Trophoblast cell (in vitro differentiated cells and primary cell): ENCODE measurements at regions not wholly inside any gene's neighbourhood (a gene's known extent, or its start where the extent isn't known, plus 50 kb on each side); places are given as distances from the start of the nearest gene placed in this dataset.

Source experiments
- DNase-seq, 2 donors: peaks; one replicate each; pipeline ENCODE4 v3.0.0-alpha.2; 2016
- H2AFZ ChIP-seq: 2 replicates; pipeline ENCODE4 v1.6.1; 2013; ENCODE audit warnings: low read length, moderate library complexity, mild to moderate bottlenecking; ENCODE audit not compliant: insufficient read depth, poor library complexity
- H2AK5ac ChIP-seq: 2 replicates; pipeline ENCODE4 v1.6.1; 2013; ENCODE audit warnings: mild to moderate bottlenecking, low read length
- H2BK120ac ChIP-seq: 2 replicates; pipeline ENCODE4 v1.6.1; 2013; ENCODE audit warnings: low read length, mild to moderate bottlenecking, moderate library complexity; ENCODE audit not compliant: insufficient read depth, poor library complexity
- H2BK12ac ChIP-seq: 2 replicates; pipeline ENCODE4 v1.6.1; 2013; ENCODE audit warnings: mild to moderate bottlenecking, low read length, moderate library complexity
- H2BK5ac ChIP-seq: 2 replicates; pipeline ENCODE4 v1.6.1; 2013; ENCODE audit warnings: low read length, low read depth, moderate library complexity, mild to moderate bottlenecking; ENCODE audit not compliant: poor library complexity
- H3K14ac ChIP-seq: 2 replicates; pipeline ENCODE4 v1.6.1; 2013; ENCODE audit warnings: mild to moderate bottlenecking, low read length
- H3K18ac ChIP-seq: 2 replicates; pipeline ENCODE4 v1.6.1; 2013; ENCODE audit warnings: mild to moderate bottlenecking, low read length
- H3K23ac ChIP-seq: 2 replicates; pipeline ENCODE4 v1.6.1; 2013; ENCODE audit warnings: low read length
- H3K27ac ChIP-seq: 2 replicates; pipeline ENCODE4 v1.5.1; 2013; ENCODE audit warnings: low read depth, mild to moderate bottlenecking, inconsistent platforms, low read length, moderate library complexity
- H3K27me3 ChIP-seq: 2 replicates; pipeline ENCODE4 v1.6.1; 2013; ENCODE audit warnings: inconsistent platforms, mild to moderate bottlenecking, low read length, moderate library complexity; ENCODE audit not compliant: insufficient read depth
- H3K36me3 ChIP-seq, 2 experiments: 1 replicate in 1 of 2; 2 replicates in 1 of 2; pipeline ENCODE4 v1.6.1; 2013; ENCODE audit warnings: low read length in 2 of 2, mild to moderate bottlenecking in 2 of 2, moderate library complexity in 1 of 2; ENCODE audit not compliant: insufficient read depth in 2 of 2, control insufficient read depth in 1 of 2
- H3K4ac ChIP-seq: 2 replicates; pipeline ENCODE4 v1.6.1; 2013; ENCODE audit warnings: low read depth, mild to moderate bottlenecking, low read length, moderate library complexity
- H3K4me1 ChIP-seq, 2 experiments: 1 replicate in 1 of 2; 2 replicates in 1 of 2; pipeline ENCODE4 v1.6.1; 2013; ENCODE audit warnings: low read length in 2 of 2, mild to moderate bottlenecking in 2 of 2, moderate library complexity in 1 of 2; ENCODE audit not compliant: insufficient read depth in 2 of 2, control insufficient read depth in 1 of 2
- H3K4me2 ChIP-seq: 2 replicates; pipeline ENCODE4 v1.6.1; 2013; ENCODE audit warnings: inconsistent platforms, mild to moderate bottlenecking, low read length, moderate library complexity
- H3K4me3 ChIP-seq: 2 replicates; pipeline ENCODE4 v1.5.1; 2013; ENCODE audit warnings: mild to moderate bottlenecking, low read depth, low read length, inconsistent platforms
- H3K79me1 ChIP-seq: one replicate; pipeline ENCODE4 v1.6.1; 2013; ENCODE audit warnings: low read length
- H3K79me2 ChIP-seq: 2 replicates; pipeline ENCODE4 v1.6.1; 2013; ENCODE audit warnings: low read length, mild to moderate bottlenecking; ENCODE audit not compliant: control insufficient read depth, insufficient read depth, poor library complexity
- H3K9ac ChIP-seq: 2 replicates; pipeline ENCODE4 v1.6.1; 2013; ENCODE audit warnings: mild to moderate bottlenecking, low read length
- H3K9me3 ChIP-seq: 2 replicates; pipeline ENCODE4 v1.6.1; 2013; ENCODE audit warnings: low read depth, mild to moderate bottlenecking, control low read depth, inconsistent platforms, low read length; ENCODE audit not compliant: insufficient read depth
- H4K12ac ChIP-seq: 2 replicates; pipeline ENCODE4 v1.6.1; 2013; ENCODE audit warnings: low read depth, mild to moderate bottlenecking, low read length, moderate library complexity
- H4K8ac ChIP-seq: 2 replicates; pipeline ENCODE4 v1.6.1; 2013; ENCODE audit warnings: low read depth, mild to moderate bottlenecking, low read length, moderate library complexity
- H4K91ac ChIP-seq: one replicate; pipeline ENCODE4 v1.6.1; 2013; ENCODE audit warnings: low read depth, mild to moderate bottlenecking, low read length, moderate library complexity
- WGBS: extraction: QIAGEN DNeasy Blood & Tissue Kit; methylation state at CpG from one replicate; pipeline ENCODE4 v1.1.7; 2013; ENCODE audit warnings: missing lambda C conversion rate; ENCODE audit not compliant: insufficient read length, insufficient coverage; ENCODE audit errors: extremely low coverage; 5-methylcytosine and 5-hydroxymethylcytosine counted together

- no peak overlapping the region for H2AFZ ChIP-seq
- no peak overlapping the region for H3K4me2 ChIP-seq
- H4K8ac ChIP-seq: no peak overlapping the region
- no peaks in the 10 kb centered on the region for H3K79me2 ChIP-seq
- no peak overlapping the region for H3K23ac ChIP-seq
- H2BK5ac ChIP-seq: no peak overlapping the region
- H4K12ac ChIP-seq: no peak overlapping the region
- H3K9me3 ChIP-seq: no peaks in the 10 kb centered on the region
- DNase-seq: no peak
- no peaks in the 10 kb centered on the region for H3K27me3 ChIP-seq
- WGBS: no CpG with 5 or more reads among the region's 3 CpGs
- no peak overlapping the region for H3K14ac ChIP-seq
- H3K79me1 ChIP-seq: no peaks in the 10 kb centered on the region
- no peak overlapping the region for H3K4ac ChIP-seq
- no peak overlapping the region for H3K9ac ChIP-seq
- H3K18ac ChIP-seq: no peak overlapping the region
- no peak overlapping the region for H2BK12ac ChIP-seq
- H2AK5ac ChIP-seq: no peak overlapping the region
- H4K91ac ChIP-seq: no peak overlapping the region
- no peaks in the 10 kb centered on the region for H3K36me3 ChIP-seq
- H3K4me3 ChIP-seq: no peak overlapping the region
- H3K27ac ChIP-seq: no peak overlapping the region
- no peak overlapping the region for H2BK120ac ChIP-seq
- H3K4me1 ChIP-seq: no peaks in the 10 kb centered on the region
Observed at GRCh38 chr2:222146488-222146887, 152.3 kb downstream of the PAX3 start.

- H3K27ac ChIP-seq: no peak overlapping the region
- H4K91ac ChIP-seq: no peak overlapping the region
- H3K4me1 ChIP-seq: no peaks in the 10 kb centered on the region
- H3K9ac ChIP-seq: no peak overlapping the region
- peak; percentile 17 to 18 for DNase-seq
- no peak overlapping the region for H3K4me3 ChIP-seq
- no peak overlapping the region for H3K4me2 ChIP-seq
- no peak overlapping the region for H4K12ac ChIP-seq
- H3K14ac ChIP-seq: no peak overlapping the region
- no peak overlapping the region for H3K4ac ChIP-seq
- H3K79me1 ChIP-seq: no peaks in the 10 kb centered on the region
- H3K18ac ChIP-seq: no peak overlapping the region
- H2AK5ac ChIP-seq: no peak overlapping the region
- H4K8ac ChIP-seq: no peak overlapping the region
- no peaks in the 10 kb centered on the region for H3K79me2 ChIP-seq
- H3K27me3 ChIP-seq: no peaks in the 10 kb centered on the region
- H3K36me3 ChIP-seq: no peaks in the 10 kb centered on the region
- H2AFZ ChIP-seq: no peak overlapping the region
- H2BK12ac ChIP-seq: no peak overlapping the region
- WGBS: no CpG with 5 or more reads among the region's 1 CpG
- no peaks in the 10 kb centered on the region for H3K9me3 ChIP-seq
- H2BK120ac ChIP-seq: no peak overlapping the region
- no peak overlapping the region for H2BK5ac ChIP-seq
- no peak overlapping the region for H3K23ac ChIP-seq
Observed at GRCh38 chr2:222142027-222142426, 156.8 kb downstream of the PAX3 start.

DNA sequence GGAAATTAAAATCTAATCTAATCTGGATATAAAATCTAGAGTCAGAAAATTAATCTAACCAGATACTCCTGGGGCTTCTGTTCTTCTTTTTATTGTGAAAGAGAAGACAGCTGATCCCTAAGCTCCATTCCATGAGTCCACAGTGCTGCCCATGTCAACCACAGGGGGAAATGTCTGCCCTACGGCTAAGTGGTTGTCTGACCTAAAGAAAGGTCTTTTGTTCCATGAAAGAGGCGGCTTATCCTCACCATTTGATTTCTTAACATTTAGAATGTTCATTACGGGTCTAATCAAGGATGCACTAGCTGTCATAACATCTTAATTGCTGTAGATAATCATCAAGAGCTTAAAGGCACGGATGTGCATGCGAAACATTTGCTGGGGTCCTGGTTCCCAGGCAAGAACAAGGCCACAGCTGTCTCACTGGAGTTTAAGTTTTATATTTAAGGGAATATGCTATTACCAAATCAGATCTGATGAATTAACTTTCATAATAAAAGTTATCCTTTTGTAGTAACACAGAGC is 162.6 kb downstream of the PAX3 start:
- Histone ChIP-seq H3K4me3 (no peak overlapping the region), H3K14ac (no peak overlapping the region), H2BK120ac (no peak overlapping the region), H3K4me2 (no peak overlapping the region), H3K23ac (no peak overlapping the region), H4K91ac (no peak overlapping the region), H3K27me3 (no peaks in the 10 kb centered on the region), H3K79me2 (no peaks in the 10 kb centered on the region), H3K36me3 (no peaks in the 10 kb centered on the region), H2BK12ac (no peak overlapping the region), H4K8ac (no peak overlapping the region), H2AFZ (no peak overlapping the region), H4K12ac (no peak overlapping the region), H3K9me3 (no peaks in the 10 kb centered on the region), H3K9ac (no peak overlapping the region), H3K79me1 (no peaks in the 10 kb centered on the region), H3K4ac (no peak overlapping the region), H2AK5ac (no peak overlapping the region), H3K18ac (no peak overlapping the region), H3K4me1 (no peaks in the 10 kb centered on the region), H3K27ac (no peak overlapping the region), H2BK5ac (no peak overlapping the region)
- no CpG with 5 or more reads among the region's 5 CpGs for WGBS
- DNase-seq: no peak

DNA sequence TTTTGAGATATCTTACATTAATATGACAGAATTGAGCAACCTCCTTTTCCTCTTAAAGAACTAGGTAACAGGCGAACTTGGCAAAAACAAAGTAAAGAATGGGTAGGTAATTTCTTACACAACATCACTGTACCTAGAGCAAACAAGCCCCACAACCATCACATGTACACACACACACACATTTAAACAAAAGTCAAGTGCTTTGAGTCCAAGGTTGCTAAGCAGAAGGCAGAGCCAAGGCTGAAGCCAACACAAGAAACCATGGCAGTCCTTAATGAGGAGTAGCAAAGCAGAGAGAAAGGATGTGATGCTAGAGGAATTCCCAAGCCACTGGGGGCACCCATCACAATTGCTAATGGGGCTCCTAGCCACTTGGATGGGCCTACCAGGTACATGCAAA is 164.1 kb downstream of the PAX3 start:
- H3K9ac ChIP-seq: no peak overlapping the region
- no peak overlapping the region for H3K4me3 ChIP-seq
- H3K4me1 ChIP-seq: no peaks in the 10 kb centered on the region
- H4K12ac ChIP-seq: no peak overlapping the region
- no peak overlapping the region for H3K18ac ChIP-seq
- H4K8ac ChIP-seq: no peak overlapping the region
- no peak overlapping the region for H2AK5ac ChIP-seq
- H3K14ac ChIP-seq: no peak overlapping the region
- no peak overlapping the region for H2BK120ac ChIP-seq
- no peak overlapping the region for H3K27ac ChIP-seq
- H3K27me3 ChIP-seq: no peaks in the 10 kb centered on the region
- H3K36me3 ChIP-seq: no peaks in the 10 kb centered on the region
- no CpG with 5 or more reads among the region's 1 CpG for WGBS
- no peak overlapping the region for H3K4ac ChIP-seq
- no peaks in the 10 kb centered on the region for H3K9me3 ChIP-seq
- no peak overlapping the region for H2AFZ ChIP-seq
- H3K79me2 ChIP-seq: no peaks in the 10 kb centered on the region
- no peak overlapping the region for H4K91ac ChIP-seq
- no peak overlapping the region for H3K23ac ChIP-seq
- H3K4me2 ChIP-seq: no peak overlapping the region
- H2BK12ac ChIP-seq: no peak overlapping the region
- H2BK5ac ChIP-seq: no peak overlapping the region
- no peaks in the 10 kb centered on the region for H3K79me1 ChIP-seq
- no peak for DNase-seq
